ENCODE measurements at regions not wholly inside any gene's neighbourhood (a gene's known extent, or its start where the extent isn't known, plus 50 kb on each side); places are given as distances from the start of the nearest gene placed in this dataset.

GRCh38 chr2:156083763-156084493 lies 248.6 kb downstream of the NR4A2 start:
- no peak for DNase-seq

DNA sequence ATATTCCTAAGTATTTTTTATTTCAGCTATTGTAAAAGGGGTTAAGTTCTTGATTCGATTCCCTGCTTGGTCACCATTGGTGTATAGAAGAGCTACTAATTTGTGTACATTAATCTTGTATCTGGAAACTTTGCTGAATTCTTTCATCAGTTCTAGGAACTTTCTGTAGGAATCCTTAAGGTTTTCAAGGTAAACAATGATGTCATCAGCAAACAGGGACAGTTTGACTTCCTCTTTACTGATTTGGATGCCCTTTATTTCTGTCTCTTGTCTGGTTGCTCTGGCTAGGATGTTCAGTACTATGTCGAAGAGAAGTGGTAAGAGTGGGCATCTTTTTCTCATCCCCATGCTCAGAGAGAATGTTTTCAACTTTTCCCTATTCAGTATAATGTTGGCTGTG lies 252.7 kb downstream of the NR4A2 start:
- no peak for DNase-seq

- DNase-seq = no peak
These were observed 255.3 kb downstream of the NR4A2 start for GRCh38 chr2:156077041-156077742.

DNA sequence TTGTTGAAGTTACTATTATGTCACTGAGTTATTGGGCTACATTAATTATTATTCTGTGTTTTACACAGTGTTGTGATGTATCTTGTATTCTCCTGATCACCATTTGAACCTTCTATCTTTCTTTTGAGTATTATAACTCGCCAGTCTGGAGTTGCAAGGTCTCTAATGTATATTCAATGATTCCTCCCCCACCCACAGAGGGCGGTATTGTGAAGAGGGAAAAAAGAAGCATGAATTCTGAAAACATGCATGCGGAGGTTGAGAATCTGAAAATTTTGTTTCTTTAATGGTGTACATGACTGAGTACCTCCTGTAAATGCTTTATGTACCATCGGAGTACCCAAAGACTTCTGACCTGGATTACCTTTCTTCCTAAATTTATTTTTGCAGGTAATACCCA lies 266.6 kb downstream of the NR4A2 start:
- no peak for DNase-seq

DNA sequence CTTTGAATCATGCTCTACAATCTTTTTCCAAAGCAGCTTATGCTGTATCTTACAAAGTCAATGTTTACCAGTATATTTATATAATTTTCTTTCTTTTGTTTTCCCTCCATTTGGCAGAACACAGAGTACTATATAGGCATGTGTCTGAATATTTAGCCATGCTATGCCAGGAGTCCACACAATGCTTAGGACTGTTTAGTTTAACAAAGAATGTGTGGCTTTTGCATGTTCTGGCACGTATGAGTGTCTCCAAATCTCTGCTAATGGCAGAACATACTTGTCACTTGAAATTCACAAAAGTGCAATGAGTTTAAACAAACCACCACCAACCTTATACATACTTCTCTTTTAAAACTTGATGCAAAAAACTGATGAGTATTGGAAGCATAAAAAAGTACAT lies 268.0 kb downstream of the NR4A2 start:
- DNase-seq = no peak

DNA sequence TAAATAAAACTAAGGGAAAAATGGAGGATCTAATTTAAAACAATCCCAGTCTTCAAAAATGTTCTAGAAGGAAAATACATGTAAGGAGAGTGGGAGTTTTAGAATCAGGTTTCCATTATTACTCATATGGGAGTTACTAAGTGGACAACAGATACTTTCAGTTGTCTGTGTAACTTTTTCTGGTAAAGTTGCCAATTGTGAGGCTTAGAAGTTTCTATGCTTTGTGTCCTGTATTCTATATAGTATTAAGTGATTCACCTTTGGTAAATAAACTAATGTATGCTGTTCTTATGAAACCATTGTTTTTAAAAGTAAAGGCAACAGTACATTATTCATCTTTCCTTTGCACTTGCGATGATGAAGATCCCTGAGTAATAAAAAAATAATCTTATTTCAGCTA lies 274.9 kb downstream of the NR4A2 start:
- DNase-seq = no peak

GRCh38 chr2:156054983-156055382 lies 277.5 kb downstream of the NR4A2 start:
- no peak for DNase-seq

- DNase-seq = no peak
These were observed 285.6 kb downstream of the NR4A2 start for GRCh38 chr2:156046900-156047299.

GRCh38 chr2:156042895-156043294 lies 289.6 kb downstream of the NR4A2 start:
- DNase-seq = no peak

GRCh38 chr2:156038021-156038420 lies 294.5 kb downstream of the NR4A2 start:
- no peak for DNase-seq

DNA sequence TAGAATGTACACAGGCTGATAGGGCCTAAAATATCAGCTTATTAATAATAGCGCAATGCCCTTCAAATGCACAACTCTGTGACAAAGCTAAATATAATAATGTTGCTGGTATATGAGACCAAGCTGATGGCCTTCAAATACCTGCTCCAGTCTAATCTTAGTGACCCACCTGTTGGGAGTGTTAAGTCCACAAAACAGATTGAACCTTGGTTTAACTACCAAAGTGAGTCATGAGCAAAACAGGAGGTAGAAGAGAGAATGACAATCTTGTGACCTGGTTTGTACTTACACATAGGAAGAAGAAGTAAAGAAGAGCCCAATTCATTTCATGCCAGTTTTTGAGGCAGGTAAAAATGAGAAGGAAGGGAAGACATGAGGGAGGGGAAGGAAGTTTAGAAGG lies 295.0 kb downstream of the NR4A2 start:
- DNase-seq = no peak

DNA sequence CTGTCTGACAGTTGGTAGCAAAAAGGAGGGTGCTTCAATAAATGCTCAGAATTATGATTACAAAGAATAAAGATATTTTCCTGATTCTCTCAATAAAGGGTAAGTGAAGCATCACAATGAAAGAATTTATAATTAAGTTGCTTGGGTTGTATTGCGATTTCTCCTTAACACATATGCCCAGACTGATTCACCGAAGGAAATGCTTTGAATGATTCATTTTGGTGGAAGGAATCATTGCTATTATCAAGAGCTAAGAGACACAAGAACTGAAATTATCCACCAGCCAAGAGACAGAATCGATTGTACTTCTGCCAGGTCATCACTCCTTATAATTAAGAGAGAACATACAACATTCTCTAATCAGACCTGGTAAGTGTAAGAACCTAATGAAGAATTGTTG lies 301.4 kb downstream of the NR4A2 start:
- no peak for DNase-seq

DNA sequence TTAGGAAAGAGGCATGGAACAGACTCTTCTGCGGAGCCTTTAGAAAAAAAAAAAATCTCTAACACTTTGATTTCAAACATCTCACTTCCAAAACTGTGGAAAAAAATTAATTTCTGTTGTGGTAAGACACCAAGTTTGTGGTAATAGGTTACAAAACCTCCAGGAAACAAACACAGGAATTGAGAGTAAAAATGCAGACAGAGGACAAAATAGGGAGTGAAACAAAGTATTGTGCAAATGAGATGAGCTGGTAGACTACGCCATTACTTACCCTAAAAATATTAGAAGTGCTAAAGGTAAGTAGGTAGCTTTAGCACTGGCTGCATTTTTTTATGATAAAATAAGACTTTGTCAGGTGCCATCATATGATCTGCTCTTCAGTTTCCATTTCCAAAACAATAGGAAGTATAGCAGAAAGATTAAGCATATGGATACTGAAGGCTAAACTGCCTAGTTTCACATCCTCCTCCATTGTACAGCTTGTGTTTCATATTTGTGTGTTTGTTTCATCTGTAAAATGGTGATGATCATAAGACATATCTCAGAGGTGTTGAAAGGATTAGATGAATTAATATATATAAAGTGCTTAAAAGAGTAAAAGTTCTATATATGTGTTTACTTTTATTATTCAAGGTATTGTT lies 309.2 kb downstream of the NR4A2 start:
- DNase-seq = no peak

- no peak for DNase-seq
These were observed 311.1 kb downstream of the NR4A2 start for GRCh38 chr2:156021146-156022040.

DNA sequence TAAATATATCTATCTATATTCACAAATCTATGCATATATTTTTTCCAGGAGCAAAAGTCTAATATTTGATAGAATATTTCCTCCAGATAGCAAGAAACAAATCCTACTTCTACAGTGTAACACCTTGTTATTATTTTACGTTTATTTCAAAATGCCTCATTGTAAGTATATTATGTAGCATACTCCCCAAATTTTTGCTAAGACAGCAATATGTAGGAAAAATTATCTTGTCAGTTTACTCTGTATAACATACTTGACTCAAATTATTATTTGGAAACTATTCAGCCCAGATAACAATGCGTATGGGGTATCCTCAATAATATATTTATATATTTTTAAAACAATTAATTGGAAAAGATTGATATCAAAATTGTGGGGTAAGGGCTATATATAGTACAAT lies 313.2 kb downstream of the NR4A2 start:
- no peak for DNase-seq

DNA sequence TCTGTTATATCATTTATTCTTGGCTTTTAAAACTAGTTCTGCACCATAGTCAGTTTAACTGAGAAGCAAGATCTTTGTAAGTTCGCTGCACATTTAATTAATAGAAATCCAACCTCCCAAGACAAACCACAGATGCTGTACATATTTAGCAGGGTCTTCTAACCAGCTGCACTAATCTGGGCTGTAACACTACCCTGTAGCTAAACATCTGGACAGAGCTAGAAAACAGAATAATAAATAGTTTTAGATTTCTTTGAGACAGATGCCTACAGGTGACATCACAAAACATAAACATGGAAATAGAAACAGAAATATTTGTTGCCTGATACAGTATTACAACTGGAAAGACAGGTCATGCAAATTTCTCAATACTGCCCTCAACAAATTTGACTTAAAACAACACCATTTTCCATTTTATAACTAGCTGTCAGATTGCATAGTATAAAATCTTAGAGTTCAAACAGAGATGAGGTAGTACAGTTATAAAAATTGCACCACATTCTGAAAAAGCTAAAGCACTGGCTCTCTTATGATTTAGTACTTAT lies 315.1 kb downstream of the NR4A2 start:
- no peak for DNase-seq

DNA sequence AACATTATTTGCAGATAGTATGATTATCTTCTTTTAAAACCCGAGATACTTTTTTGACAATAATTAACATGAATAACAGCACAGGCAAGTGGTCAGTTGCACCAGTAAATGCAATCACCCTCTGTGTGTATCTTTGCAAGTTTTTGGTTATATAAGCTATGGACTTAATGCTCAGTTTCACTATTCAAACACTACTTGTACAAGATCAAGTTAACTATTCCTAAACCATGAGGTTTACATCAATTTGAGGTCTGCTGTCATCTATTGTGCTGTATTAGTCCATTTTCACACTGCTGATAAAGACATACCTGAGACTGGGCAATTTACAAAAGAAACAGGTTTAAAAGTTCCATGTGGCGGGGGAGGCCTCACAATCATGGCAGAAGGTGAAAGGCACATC lies 323.2 kb downstream of the NR4A2 start:
- DNase-seq = no peak

DNA sequence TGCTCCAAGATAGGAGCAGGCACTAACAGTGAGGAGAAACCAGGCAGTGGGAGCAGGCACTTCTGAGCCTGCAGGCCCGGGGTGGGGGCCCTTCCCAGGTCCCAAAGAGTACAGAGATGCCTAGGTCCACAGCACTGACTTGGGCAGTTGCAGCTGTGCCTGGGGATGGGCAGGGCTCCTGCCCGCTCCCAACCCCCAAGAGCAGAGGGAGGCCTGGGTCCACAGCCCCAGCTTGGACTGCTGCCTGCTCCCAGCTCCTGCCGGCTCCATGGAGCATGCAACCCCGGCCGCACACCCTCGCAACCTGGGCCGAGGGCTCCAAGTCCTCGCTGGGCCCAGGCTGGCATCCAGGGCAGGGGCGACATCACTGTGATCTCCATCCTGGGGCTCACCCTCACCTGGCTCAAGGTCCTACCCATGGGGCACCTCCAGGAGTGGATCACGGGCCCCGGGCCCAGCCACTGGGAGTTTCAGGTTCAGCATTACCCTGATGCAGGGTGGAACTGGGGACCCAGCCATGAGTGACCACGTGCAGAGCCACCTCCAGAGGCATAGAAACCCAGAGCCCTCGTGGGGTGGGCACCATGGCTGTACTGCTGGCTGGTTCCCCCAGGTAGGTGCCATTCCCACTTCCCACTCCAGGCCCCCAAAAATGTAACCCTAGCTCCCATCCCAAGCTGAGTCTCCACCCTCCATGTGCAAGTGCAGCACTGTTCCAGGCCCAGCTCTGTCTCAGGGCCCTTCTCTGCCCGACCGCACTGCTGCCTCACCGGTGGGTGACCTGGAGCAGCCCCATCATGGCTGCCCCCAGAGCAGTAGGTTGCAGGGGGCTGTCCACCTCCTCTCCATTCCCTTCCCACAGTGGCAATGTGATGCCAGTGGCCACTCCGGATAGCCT lies 325.6 kb downstream of the NR4A2 start:
- DNase-seq = no peak

DNA sequence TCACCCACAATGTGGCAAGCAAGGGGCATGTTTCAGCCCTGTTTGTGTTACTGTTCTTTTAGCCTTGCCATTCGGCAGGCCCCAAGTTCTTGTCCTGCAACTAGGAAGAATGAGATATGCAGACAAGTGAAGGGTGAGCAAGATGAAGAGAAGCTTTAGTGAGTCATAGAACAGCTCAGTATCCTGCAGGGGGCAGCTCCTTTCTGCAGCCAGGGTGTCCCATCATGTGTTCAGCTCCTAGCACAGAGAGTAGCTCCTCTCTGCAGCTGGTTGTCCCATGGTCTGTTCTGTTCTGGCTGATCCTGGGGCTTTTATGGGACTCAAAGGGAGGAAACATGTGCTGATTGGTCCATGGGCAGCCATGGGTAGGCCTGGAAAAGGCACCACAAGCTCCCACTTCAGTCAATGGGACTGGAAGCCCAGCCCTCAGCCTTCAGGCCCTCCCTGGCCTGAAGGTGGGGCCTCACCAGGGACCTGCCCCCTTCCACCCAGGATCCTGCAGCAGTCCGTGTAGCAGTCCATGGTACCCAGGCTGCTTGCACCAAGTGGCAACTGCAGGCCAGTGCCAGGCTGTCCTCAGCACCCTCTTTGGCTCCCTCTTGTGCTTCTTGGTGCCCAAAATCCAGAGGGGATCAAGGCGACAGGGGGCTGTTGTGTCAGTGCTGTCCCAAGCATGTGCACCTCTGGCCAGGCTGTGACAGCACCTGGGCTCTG lies 326.4 kb downstream of the NR4A2 start:
- no peak for DNase-seq

DNA sequence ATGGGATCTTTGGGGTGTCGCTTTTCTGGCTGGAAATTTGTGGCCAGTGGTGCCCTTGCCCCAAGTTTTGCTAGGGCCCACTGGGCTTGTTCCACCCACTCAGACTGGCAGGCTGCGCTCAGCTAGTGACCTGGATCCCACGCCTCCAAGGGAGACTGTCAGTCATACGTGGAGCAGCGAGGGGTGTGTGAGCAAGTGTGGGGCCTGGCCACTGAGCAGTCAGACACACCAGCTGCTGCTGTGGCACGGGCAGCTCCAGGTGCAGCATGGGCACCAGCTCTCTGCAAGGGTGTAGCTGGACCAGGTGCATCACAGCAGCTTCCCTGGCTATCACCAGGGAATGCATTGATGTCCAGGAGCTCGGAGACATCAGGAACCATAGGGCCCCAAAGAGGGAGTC lies 327.0 kb downstream of the NR4A2 start:
- no peak for DNase-seq

- no peak for DNase-seq
These were observed 328.1 kb downstream of the NR4A2 start for GRCh38 chr2:156004459-156004858.

All from NCI-H1105 (cell line).